HepG2 (cell line): ENCODE measurements at regions not wholly inside any gene's neighbourhood (a gene's known extent, or its start where the extent isn't known, plus 50 kb on each side); places are given as distances from the start of the nearest gene placed in this dataset.

Experiments
- ATAC-seq: fragments of 200-7000 bp; cut with Tn5 transposase; 3 replicates; pipeline ENCODE4 v1.9.1; 2020; ENCODE audit warnings: mild to moderate bottlenecking, moderate library complexity
- BruUV-seq: library from RNA; stranded (reverse); fragments of 400-500 nt; replicated peaks from 2 replicates; lab custom pipeline; 2021; lab: Mats Ljungman, UMichigan
- CTCF ChIA-PET: fragments of 300-600 bp; formaldehyde crosslinking; extraction: SDS; loops from one replicate; lab custom pipeline; 2021; ENCODE audit warnings: low total read pairs, inconsistent platforms, low intra/inter-chr PET ratio; lab: Yijun Ruan, JAX
- POLR2A ChIA-PET: fragments of 350-600 bp; sonication (Branson Sonifier 250); formaldehyde crosslinking; loops from one replicate; lab custom pipeline; 2020; ENCODE audit warnings: antibody characterized with exemption, inconsistent platforms; lab: Yijun Ruan, JAX
- DNase-seq: peaks from one replicate; pipeline ENCODE4 v3.0.0-alpha.2; 2015; ENCODE audit warnings: low spot score
- FAIRE-seq: peaks from 3 replicates; lab custom pipeline; 2011; peaks lifted over from hg19 to GRCh38; lab: Jason Lieb, UNC
- H2AFZ ChIP-seq: one replicate; pipeline ENCODE4 v1.6.1; 2011; ENCODE audit warnings: low read length, inconsistent platforms
- H3K27ac ChIP-seq: fragments of 300-600 bp; 3 replicates; pipeline ENCODE4 v1.8.0; 2011; ENCODE audit warnings: mixed run types, mild to moderate bottlenecking, mixed read lengths, low read length, inconsistent platforms; ENCODE audit not compliant: insufficient read depth; ENCODE audit errors: extremely low read length
- H3K27me3 ChIP-seq, 2 experiments: fragments of 200-600 bp in 1 of 2; 2 replicates in 1 of 2; 3 replicates in 1 of 2; pipeline versions ENCODE4 v1.6.0 to v1.8.0; 2011; ENCODE audit warnings: low read length in 2 of 2, mild to moderate bottlenecking in 2 of 2, moderate library complexity in 2 of 2, inconsistent platforms in 1 of 2; ENCODE audit not compliant: insufficient read depth in 2 of 2, control insufficient read depth in 1 of 2
- H3K36me3 ChIP-seq, 2 experiments: fragments of 200-600 bp in 1 of 2; replicated peaks in 1 of 2; 2 replicates in 1 of 2; 3 replicates in 1 of 2; pipeline versions ENCODE4 v1.5.1 to v1.8.0; 2011; ENCODE audit warnings: low read length in 2 of 2, inconsistent platforms in 1 of 2; ENCODE audit not compliant: insufficient read depth in 2 of 2, control insufficient read depth in 1 of 2
- H3K4me1 ChIP-seq: 2 replicates; pipeline ENCODE4 v1.5.1; 2012; ENCODE audit warnings: low read length, inconsistent platforms; ENCODE audit not compliant: insufficient read depth
- H3K4me2 ChIP-seq: 2 replicates; pipeline ENCODE4 v1.6.0; 2011; ENCODE audit warnings: low read depth, low read length, inconsistent platforms
- H3K4me3 ChIP-seq, 3 experiments: fragments of 200-600 bp in 1 of 3; sonication (generic), shearing (Covaris generic) in 1 of 3; replicated peaks in 1 of 3; 2 replicates each; pipeline ENCODE4 v1.5.1; 2011 to 2016; ENCODE audit warnings: low read length in 3 of 3, inconsistent platforms in 2 of 3, low read depth in 2 of 3, mild to moderate bottlenecking in 2 of 3, control low read depth in 1 of 3, mixed read lengths in 1 of 3; ENCODE audit not compliant: insufficient read depth in 1 of 3
- H3K79me2 ChIP-seq: one replicate; pipeline ENCODE4 v1.6.1; 2011; ENCODE audit warnings: low read length, inconsistent platforms; ENCODE audit not compliant: insufficient read depth
- H3K9ac ChIP-seq: 2 replicates; pipeline ENCODE4 v1.6.0; 2011; ENCODE audit warnings: mild to moderate bottlenecking, low read depth, low read length, inconsistent platforms; ENCODE audit not compliant: insufficient read depth
- H3K9me3 ChIP-seq: 2 replicates; pipeline ENCODE4 v1.5.1; 2012; ENCODE audit warnings: mild to moderate bottlenecking, low read length
- H4K20me1 ChIP-seq: 2 replicates; pipeline ENCODE4 v1.6.0; 2011; ENCODE audit warnings: inconsistent platforms, mild to moderate bottlenecking, low read length, moderate library complexity; ENCODE audit not compliant: insufficient read depth
- HDAC6 ChIP-seq: fragments of 200-600 bp; sonication (generic); IDR thresholded peaks from 2 replicates; pipeline ENCODE4 v1.7.0; 2017; ENCODE audit warnings: mild to moderate bottlenecking, antibody characterized with exemption, low read length, low read depth
- MAZ ChIP-seq, 2 experiments: sonication (generic) in 1 of 2; formaldehyde crosslinking in 1 of 2; IDR thresholded peaks; 2 replicates each; pipeline versions ENCODE4 v1.5.0 to v1.6.1; 2012 to 2020; ENCODE audit warnings: low read depth in 2 of 2, mild to moderate bottlenecking in 2 of 2, borderline replicate concordance in 1 of 2, improper control_type of control experiment in 1 of 2, low read length in 1 of 2, missing genetic modification reagents in 1 of 2, moderate library complexity in 1 of 2
- NKX3-1 ChIP-seq: sonication (generic); formaldehyde crosslinking; IDR thresholded peaks from 2 replicates; pipeline ENCODE4 v1.5.0; 2020; ENCODE audit warnings: missing genetic modification reagents
- NR2F1 ChIP-seq, 2 experiments: fragments of 450-650 bp in 1 of 2; formaldehyde crosslinking in 1 of 2; IDR thresholded peaks; 2 replicates each; pipeline versions ENCODE4 v1.5.0 to v1.6.1; 2016 to 2020; ENCODE audit warnings: mild to moderate bottlenecking in 1 of 2, missing compliant biosample characterization in 1 of 2, missing genetic modification reagents in 1 of 2, moderate library complexity in 1 of 2
- PHF21A ChIP-seq: sonication (generic); formaldehyde crosslinking; IDR thresholded peaks from 2 replicates; pipeline ENCODE4 v1.5.0; 2020; ENCODE audit warnings: mild to moderate bottlenecking, missing genetic modification reagents
- ZNF326 ChIP-seq: sonication (generic); formaldehyde crosslinking; IDR thresholded peaks from 2 replicates; pipeline ENCODE4 v1.4.0; 2020; ENCODE audit warnings: missing genetic modification reagents, borderline replicate concordance
- ZNF354B ChIP-seq: sonication (generic); formaldehyde crosslinking; IDR thresholded peaks from 2 replicates; pipeline ENCODE4 v1.8.0; 2022; ENCODE audit warnings: mild to moderate bottlenecking, missing genetic modification reagents
- ZNF382 ChIP-seq: sonication (generic); formaldehyde crosslinking; IDR thresholded peaks from 2 replicates; pipeline ENCODE4 v1.5.0; 2020; ENCODE audit warnings: missing genetic modification reagents, mild to moderate bottlenecking, borderline replicate concordance
- ZNF841 ChIP-seq: sonication (generic); formaldehyde crosslinking; IDR thresholded peaks from 2 replicates; pipeline ENCODE4 v1.8.1; 2023; ENCODE audit warnings: missing genetic modification reagents, borderline replicate concordance
- WGBS: methylation state at CpG from one replicate; pipeline ENCODE4 v1.1.6; 2017; ENCODE audit warnings: low lambda C conversion rate; 5-methylcytosine and 5-hydroxymethylcytosine counted together
- in situ Hi-C: cut with HindIII; loops from 2 replicates; pipeline ENCODE4 v1.10.0; 2017; ENCODE audit warnings: low pct_unique_long_range_greater_than_20kb; ENCODE audit not compliant: extremely low pct_ligation_motif_present
- intact Hi-C: fragments of 100-400 bp; cut with micrococcal nuclease; formaldehyde crosslinking; loops from one replicate; pipeline ENCODE4 v1.10.0; 2022; ENCODE audit not compliant: unreplicated experiment
- TF ChIP-seq, protein P1 (sequence below): sonication (generic); formaldehyde crosslinking; IDR thresholded peaks from 2 replicates; pipeline ENCODE4 v1.5.1; 2020; ENCODE audit warnings: missing genetic modification reagents, mild to moderate bottlenecking, borderline replicate concordance

DNA sequence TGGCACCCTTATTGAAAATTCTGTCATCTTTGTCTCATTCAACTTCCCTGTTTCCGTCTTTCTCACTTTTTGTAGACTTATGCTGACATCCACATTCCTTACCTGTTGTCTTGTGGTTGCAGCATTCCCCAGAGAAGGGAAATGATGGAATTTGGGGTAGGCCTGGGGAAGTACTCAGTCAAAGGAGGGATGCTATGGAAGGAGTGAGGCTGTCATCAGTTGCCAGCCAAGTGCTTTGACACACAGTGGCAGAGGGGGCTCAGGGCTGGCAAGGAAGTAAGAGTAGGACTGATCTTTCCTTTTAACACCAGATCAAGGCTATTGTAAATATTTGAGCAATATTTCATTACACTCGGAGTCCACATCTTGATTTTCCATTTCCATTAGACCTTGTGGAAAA, 64.4 kb downstream of the RPLP1 start:
- intact Hi-C loops (no loop called here), in situ Hi-C loops (no loop called here)
- Histone ChIP-seq H2AFZ (no peak overlapping the region), H3K36me3 (no peaks in the 10 kb centered on the region), H3K4me1 (no peaks in the 10 kb centered on the region), H3K9me3 (no peaks in the 10 kb centered on the region), H4K20me1 (no peaks in the 10 kb centered on the region; the same call in 1 of the 2 replicates), H3K27me3 (peaks cover 0 to 30% of the 10 kb centered on the region in 2 experiments; a peak in 3 of 5 replicates), H3K27ac (no peak overlapping the region), H3K79me2 (no peaks in the 10 kb centered on the region), H3K4me2 (no peak overlapping the region), H3K4me3 (no peak overlapping the region), H3K9ac (no peak overlapping the region)
- ChIA-PET POLR2A (no interaction called here), CTCF (no interaction called here)
- FAIRE-seq (no peak), ATAC-seq (no peak), DNase-seq (no peak)
- TF ChIP-seq ZNF326 (CRISPR knock-in tag), result no peak
- 10% methylated on average over 2 of the region's 2 CpGs for WGBS
- no TSS peak for BruUV-seq

DNA sequence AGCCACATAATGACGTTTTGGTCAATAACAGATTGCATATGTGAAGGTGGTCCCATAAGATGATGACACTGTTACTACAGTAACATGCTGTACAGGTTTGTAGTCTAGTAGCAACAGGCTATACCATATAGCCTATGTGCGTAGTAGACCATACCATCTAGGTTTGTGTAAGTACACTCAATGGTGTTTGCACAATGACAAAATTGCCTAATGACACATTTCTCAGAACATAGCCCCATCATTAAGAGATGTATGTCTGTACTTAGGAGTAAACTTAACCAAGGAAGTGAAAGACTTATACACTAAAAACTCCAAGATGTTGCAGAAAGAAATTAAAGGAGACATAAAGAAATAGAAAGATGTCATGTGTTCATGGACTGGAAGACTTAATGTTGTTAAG, 66.2 kb downstream of the RPLP1 start:
- in situ Hi-C loops, result no loop called here
- Histone ChIP-seq H3K4me3 (no peak overlapping the region), H3K27ac (no peak overlapping the region), H3K9ac (no peak overlapping the region), H3K4me1 (no peaks in the 10 kb centered on the region), H3K79me2 (no peaks in the 10 kb centered on the region), H3K4me2 (no peak overlapping the region), H3K36me3 (no peaks in the 10 kb centered on the region), H4K20me1 (no peaks in the 10 kb centered on the region), H3K27me3 (peaks cover 0 to 31% of the 10 kb centered on the region in 2 experiments; a peak in 4 of 5 replicates), H3K9me3 (no peaks in the 10 kb centered on the region), H2AFZ (no peak overlapping the region)
- ChIA-PET CTCF (no interaction called here), POLR2A (no interaction called here)
- TF ChIP-seq PHF21A (CRISPR knock-in tag), result no peak
- no peak for TF ChIP-seq NR2F1 (CRISPR knock-in tag; IDR thresholded peaks at IDR 0.05)
- TF ChIP-seq ZNF354B (CRISPR knock-in tag), result no peak
- TF ChIP-seq, protein P1, sequence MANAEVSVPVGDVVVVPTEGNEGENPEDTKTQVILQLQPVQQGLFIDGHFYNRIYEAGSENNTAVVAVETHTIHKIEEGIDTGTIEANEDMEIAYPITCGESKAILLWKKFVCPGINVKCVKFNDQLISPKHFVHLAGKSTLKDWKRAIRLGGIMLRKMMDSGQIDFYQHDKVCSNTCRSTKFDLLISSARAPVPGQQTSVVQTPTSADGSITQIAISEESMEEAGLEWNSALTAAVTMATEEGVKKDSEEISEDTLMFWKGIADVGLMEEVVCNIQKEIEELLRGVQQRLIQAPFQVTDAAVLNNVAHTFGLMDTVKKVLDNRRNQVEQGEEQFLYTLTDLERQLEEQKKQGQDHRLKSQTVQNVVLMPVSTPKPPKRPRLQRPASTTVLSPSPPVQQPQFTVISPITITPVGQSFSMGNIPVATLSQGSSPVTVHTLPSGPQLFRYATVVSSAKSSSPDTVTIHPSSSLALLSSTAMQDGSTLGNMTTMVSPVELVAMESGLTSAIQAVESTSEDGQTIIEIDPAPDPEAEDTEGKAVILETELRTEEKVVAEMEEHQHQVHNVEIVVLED (CRISPR knock-in tag), result no peak
- TF ChIP-seq ZNF841 (CRISPR knock-in tag), result no peak
- no peak for TF ChIP-seq NKX3-1
- no peak for TF ChIP-seq ZNF382 (CRISPR knock-in tag)
- no peak for TF ChIP-seq MAZ (IDR thresholded peaks at IDR 0.05; ENCODE audit: borderline replicate concordance, low read depth, low read length)
- TF ChIP-seq MAZ (CRISPR knock-in tag; IDR thresholded peaks at IDR 0.05; ENCODE audit: low read depth), result no peak
- TF ChIP-seq HDAC6, result no peak
- ATAC-seq (no peak), FAIRE-seq (no peak), DNase-seq (no peak)
- BruUV-seq, result no TSS peak
- intact Hi-C loops, result no loop called here
- 0% methylated on average over 2 of the region's 2 CpGs for WGBS
